GM12873 (cell line): ENCODE measurements at regions not wholly inside any gene's neighbourhood (a gene's known extent, or its start where the extent isn't known, plus 50 kb on each side); places are given as distances from the start of the nearest gene placed in this dataset.
A peak's percentile ranks its signal among the peaks of the same experiment; 100 is the strongest.

Experiments used
- CTCF ChIP-seq: IDR thresholded peaks from 2 replicates; pipeline ENCODE4 v1.5.1; 2012; ENCODE audit warnings: low read depth, mild to moderate bottlenecking, moderate library complexity, low read length, control low read depth; ENCODE audit not compliant: insufficient read depth; ENCODE audit errors: missing control alignments

GRCh38 chr1:54497338-54497737, 50.7 kb upstream of the ACOT11 start:
- TF ChIP-seq CTCF, result no peak

- TF ChIP-seq CTCF, result no peak
These were observed 52.1 kb upstream of the ACOT11 start for GRCh38 chr1:54495954-54496353.

- TF ChIP-seq CTCF, result no peak
These were observed 54.4 kb upstream of the ACOT11 start for GRCh38 chr1:54493608-54494007.

- no peak for TF ChIP-seq CTCF
These were observed 57.4 kb upstream of the ACOT11 start for GRCh38 chr1:54490361-54491248.

- TF ChIP-seq CTCF, result no peak
These were observed 58.3 kb upstream of the ACOT11 start for GRCh38 chr1:54489627-54490250.

- TF ChIP-seq CTCF, result peak; percentile 83
These were observed 59.0 kb upstream of the ACOT11 start for GRCh38 chr1:54488779-54489626.

- no peak for TF ChIP-seq CTCF
These were observed 59.8 kb upstream of the ACOT11 start for GRCh38 chr1:54488065-54488750.
